ENCODE measurements at regions not wholly inside any gene's neighbourhood (a gene's known extent, or its start where the extent isn't known, plus 50 kb on each side); places are given as distances from the start of the nearest gene placed in this dataset.

DNA sequence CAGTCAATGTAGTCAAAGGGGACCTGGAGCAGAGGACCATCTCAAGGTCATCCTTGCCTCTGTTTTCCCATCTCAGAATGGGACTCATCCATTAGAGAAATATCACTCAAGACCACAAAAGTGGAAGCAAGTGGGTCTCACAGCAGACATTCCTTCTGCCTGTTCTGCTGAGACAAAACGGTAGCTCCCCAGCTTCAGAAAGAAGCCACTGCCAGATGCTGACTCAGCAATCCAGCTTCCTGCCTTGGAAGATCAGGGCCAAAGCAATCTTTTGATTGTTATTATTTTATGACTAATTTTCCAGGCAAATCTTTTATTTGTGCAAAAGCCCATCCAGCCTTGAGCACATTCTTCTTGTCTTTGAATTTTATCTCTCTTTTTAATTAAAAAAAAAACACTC, 86.8 kb downstream of the CCT6B start:
- no peak for DNase-seq

- no peak for DNase-seq
Measured at GRCh38 chr17:34872640-34873039, 88.6 kb downstream of the CCT6B start.

DNA sequence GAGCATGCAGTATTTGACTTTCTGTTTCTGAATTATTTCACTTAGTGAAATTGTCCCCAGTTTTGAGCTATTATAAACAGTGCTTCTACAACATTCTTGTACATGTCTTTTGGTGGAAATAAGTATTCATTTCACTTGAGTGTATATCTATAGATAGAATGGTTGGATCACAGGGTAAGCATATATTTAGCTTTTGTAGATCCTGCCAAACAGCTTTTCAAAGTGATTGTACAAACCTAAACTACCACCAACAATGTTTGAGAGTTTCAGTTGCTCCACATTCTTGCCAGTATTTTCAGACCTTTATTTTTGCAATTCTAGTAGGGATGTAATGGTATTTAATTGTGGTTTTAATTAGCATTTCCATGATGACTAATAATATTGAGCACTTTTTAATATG, 91.6 kb downstream of the CCT6B start:
- DNase-seq = no peak

DNA sequence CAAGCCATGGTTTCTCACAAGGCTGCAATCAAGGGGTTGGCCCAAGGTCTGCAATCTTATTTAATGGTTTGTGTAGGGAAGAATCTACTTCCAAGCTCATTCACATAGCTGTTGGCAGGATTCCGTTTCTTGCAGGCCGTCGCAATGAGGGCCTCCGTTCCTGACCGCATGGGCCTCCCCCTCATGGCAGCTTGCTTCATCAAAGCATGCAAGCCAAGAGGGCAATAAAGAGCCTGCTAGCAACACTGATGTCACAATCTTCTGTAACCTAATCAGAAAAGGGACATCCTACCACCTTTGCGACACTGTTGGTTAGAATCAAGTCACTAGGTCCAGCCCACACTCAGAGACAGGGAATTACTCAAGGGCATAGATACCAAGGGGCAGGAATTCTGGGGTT, 95.5 kb downstream of the CCT6B start:
- no peak for DNase-seq

GRCh38 chr17:34862384-34862783, 98.9 kb downstream of the CCT6B start:
- DNase-seq = no peak

GRCh38 chr17:34861864-34862263, 99.4 kb downstream of the CCT6B start:
- no peak for DNase-seq

DNA sequence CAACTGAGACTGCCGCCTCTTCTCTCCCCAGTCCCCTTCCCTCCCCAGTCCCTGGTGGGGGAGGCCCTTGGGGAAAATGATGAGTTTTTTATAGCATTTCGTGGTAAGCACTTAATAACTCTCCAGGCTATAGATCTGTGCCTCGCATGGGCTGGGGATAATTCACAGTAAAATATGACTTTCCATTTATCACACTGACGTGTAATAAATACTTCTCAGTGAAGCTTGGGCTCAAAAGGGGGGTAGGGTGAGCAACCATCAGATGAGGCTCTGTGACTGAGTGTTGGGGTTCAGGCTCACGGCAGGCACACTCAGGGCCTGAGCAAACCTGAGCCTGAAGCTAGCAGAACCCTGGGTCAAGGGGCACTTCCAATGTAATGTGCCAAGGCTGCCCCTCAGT, 101.6 kb downstream of the CCT6B start:
- DNase-seq = no peak

DNA sequence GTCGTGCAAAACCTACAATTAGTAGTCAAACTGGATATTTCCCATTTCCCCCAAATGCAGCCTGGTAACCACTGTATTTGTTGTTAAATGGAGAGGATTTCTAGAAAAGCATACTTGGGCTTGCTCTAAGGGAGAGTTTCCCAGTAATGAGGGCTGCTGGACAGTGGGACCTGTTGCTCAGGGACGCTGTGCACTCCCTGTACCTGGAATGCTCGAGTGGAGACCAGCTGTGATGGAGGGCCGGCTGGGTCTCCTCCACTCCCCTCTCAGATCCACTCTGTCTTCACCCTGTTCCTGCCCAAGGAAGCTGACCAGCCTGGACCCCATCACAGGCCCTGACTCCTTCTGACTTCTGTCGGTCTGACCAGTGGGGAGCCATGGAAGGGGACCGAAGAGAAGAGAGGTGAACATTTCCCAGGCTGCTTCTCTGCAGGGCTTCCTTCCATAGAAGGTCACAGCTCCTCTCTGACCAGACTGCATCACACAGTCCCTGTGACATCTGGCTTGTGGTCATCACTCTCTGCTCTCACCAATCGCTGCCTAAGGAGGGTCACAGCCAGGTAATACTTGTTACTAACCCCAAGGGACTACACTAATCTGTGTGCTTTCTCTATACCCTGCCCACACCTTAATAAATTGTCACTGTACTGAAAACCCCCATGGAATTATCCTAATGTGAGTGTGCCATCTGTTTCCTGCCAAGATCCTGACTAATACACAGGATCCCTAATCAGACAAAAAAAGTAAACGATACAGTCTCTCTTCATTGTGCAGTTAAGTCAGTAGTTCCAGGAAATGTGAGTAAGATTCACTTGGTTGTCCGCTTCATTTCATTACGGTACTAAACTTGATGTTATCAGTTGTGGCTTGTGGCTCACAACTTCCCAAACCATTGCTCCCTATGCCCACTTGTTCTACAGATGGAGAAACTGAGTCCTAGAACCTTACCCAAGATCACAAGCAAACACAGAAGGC, 102.4 kb downstream of the CCT6B start:
- DNase-seq = no peak

DNA sequence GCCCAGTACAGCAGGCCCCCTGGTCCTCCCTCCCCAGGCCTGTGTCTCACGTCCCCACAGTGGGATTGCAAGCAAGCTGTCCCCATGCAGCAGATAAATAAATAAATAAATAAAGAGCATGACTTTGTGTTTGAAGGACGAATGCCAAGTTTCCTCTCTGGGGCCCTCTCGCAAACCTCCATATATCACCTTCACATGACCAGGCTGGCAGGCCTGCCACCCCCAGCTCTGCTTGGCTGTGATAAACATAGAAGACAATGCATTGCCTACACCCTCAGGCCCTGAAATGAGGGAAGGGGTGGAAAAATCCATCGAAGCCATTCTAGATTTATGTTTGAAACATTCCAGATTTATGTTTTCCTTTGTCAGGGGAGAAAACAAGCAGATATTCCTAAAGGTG, 107.3 kb downstream of the CCT6B start:
- no peak for DNase-seq

DNA sequence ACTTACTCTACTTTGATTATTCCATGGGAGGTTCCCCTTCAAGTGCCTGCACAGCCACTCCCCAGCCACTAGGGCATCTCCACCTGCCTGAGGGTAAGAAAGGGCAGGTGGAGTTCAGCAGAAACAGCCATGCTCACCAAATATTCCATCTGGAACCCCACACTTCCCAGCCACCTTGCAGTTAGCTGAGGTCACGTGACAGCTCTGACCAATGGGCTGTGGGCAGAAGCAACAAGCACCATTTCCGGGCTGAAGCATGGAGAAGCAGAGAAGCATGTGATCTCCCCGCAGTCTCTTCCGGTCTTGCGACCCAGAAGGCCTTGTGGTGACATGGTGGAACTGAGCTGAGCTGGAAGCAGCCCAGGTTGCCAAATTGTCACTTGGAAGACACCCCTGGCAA, 108.6 kb downstream of the CCT6B start:
- DNase-seq = no peak

- no peak for DNase-seq
Measured at GRCh38 chr17:34851961-34852540, 109.2 kb downstream of the CCT6B start.

GRCh38 chr17:34850964-34851363, 110.3 kb downstream of the CCT6B start:
- no peak for DNase-seq

DNA sequence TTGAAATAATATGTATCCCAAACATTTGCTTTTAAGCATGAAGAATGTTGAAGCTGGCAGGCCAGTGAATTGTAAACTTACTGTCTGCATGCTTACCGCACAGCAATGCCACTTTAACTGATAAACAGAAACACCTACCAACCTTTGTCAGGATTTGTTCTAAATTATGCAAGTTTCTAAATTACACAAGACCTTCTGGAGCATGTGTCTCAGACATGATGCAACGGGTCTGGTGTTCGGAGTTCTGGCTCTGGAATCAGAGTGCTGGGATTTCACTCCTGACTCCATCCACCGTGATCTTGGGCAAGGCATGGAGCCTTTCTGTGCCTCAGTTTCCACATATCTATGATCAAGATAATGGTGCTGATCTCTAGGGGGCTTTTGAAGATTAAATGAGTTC, 111.2 kb downstream of the CCT6B start:
- no peak for DNase-seq

- DNase-seq = no peak
Measured at GRCh38 chr17:34847938-34848337, 113.3 kb downstream of the CCT6B start.

GRCh38 chr17:34845296-34845695, 116.0 kb downstream of the CCT6B start:
- DNase-seq = no peak

DNA sequence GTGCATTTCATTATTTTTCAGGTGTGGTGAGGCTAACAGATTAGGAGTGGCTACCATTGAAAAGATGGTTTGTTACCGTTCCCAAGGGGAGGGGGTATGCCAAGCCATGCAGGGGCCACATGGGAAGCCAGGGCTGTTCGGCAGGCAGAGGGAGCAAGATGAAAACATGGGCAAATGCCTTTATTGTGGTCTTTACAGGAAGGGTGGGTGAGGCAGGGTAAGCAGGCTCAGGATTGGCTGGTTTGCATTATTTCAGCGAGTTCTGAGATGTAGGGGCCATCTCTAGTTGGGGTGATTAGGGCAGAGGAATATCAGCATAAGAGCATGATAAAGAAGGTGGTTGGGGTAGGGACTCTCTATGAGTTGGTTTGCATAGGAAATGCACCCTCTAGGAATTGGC, 117.6 kb downstream of the CCT6B start:
- no peak for DNase-seq

DNA sequence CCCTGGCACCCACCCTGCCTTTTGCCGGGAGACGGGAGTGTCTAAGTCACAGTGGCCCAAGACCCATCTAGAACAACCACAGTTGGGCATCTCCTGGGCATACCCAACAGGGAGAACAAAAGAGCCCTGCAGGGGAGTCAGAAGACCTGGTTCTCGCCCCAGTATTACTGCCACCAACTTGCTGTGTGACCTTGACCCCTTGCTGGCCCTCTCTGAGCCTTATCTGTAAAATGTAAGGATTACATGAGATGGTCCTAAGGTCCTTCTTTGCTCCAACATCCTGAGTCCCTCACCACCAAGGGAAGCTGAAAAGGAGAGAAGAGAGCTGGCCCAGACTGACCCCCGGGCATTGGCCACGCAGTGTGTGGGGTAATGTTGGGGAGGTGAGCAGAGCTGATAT, 119.0 kb downstream of the CCT6B start:
- no peak for DNase-seq

DNA sequence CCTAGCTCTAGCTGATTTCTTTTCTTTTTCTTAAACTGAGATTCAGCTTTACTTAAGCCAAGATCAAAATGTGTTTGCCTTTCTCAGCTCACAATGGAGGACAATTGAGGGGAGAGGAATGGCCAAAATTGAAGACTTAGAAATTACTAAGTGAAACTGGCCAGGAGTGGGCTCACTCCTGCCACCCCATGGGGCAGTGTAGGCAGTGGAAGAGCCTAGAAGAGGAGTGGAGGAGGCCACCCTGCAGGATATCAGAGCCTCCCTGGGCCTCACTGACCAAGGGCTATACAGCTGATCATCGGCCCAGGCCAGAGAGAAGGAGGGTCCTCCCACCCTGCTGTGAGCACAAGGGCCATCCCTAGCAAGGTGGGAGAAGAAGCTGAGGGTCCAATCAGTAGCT, 119.8 kb downstream of the CCT6B start:
- DNase-seq = no peak

DNA sequence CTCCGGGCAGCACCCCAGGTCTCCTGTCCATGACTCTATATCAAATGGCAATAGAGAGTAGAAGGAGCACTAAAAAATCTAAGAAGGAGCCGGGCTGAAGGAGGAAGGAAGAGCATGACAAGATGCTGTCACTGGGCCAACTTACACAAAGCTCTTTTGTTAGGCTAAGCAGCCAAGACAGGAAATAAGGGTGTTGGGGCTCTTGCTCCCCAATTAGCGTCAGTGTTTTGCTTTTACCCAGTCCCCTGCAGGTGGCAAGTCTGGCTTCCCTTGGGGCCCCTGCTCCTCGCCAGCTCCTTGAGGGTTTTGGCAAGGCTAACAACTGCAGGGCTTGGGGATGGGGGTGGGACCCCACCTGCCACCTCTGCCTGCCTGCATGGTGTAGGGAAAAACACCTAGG, 120.5 kb downstream of the CCT6B start:
- DNase-seq = no peak

GRCh38 chr17:34837876-34838478, 123.3 kb downstream of the CCT6B start:
- no peak for DNase-seq

GRCh38 chr17:34832376-34832775, 128.9 kb downstream of the CCT6B start:
- DNase-seq = no peak

- DNase-seq = no peak
Measured at GRCh38 chr17:34827008-34827407, 134.3 kb downstream of the CCT6B start.

DNA sequence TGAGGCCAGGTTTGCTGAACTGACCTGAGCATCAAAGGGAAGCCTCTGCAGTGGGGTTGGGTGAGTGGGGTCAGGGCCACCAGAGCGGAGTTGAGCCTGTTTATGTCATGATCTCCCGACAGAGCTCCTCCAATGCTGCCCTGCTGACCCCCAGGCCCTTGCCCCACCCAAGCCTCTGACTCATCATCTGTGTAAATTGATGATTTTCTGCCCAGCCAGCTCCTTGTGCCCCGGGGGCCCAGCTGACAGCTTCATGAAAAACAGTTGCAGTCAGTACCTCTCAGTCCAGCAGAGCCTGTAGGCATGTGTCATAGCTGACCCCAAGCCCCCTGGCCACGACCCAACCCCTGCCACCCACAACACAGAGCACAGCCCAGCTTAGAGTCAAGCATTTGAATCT, 134.9 kb downstream of the CCT6B start:
- DNase-seq = no peak

DNA sequence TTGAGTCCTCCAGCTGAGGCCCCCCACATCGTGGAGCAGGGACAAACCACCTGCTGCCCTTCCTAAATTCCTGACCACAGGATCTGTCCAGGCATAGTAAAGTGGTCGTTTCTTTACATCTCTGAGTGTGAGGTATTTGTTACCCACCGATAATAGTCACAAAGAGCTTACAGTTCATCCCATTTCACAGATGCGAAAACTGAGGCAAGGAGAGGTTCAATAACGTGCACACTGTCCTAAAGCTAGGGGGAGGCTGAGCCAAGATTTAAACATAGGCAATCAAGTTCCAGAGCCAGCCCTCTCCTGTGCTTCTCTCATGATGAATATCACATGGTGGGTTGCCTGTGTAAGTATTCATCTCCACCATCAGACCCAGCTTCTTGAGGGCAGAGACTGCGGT, 135.4 kb downstream of the CCT6B start:
- no peak for DNase-seq

Measured in NK-92 treated with Interleukin-12 subunit alpha and Interleukin-12 subunit beta, amount 100 ng/mL, for 24 hours (cell line).